AG09319 (cell line): ENCODE measurements at regions not wholly inside any gene's neighbourhood (a gene's known extent, or its start where the extent isn't known, plus 50 kb on each side); places are given as distances from the start of the nearest gene placed in this dataset.

Experiments
- DNase-seq: peaks from one replicate; pipeline ENCODE4 v3.0.0-alpha.2; 2010; ENCODE audit warnings: low read depth; ENCODE audit errors: extremely low read depth
- TF ChIP-seq, protein P1 (sequence below): IDR thresholded peaks from 2 replicates; pipeline ENCODE4 v1.5.1; 2011; ENCODE audit warnings: low read depth, mild to moderate bottlenecking, inconsistent platforms, low read length, moderate library complexity

DNA sequence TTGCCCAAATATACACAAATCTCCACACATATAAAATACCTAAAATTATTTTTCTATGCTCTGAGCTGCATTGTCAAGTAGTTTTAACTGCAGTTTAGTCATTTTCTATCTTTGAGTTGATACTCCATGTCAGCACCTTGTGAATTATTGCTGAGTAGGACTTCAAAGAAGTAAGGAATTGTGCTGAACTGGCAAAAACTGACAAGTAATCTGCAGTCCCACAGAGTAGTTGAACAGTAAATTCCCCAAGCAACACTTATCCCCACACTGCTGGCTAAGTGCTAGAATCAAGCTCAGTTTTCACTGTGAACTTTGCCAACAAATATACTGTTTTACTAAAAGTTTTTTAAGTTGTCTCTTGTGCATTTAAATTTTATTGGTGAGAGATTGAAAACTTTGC, 141.8 kb upstream of the ST6GAL2 start:
- TF ChIP-seq, protein P1, sequence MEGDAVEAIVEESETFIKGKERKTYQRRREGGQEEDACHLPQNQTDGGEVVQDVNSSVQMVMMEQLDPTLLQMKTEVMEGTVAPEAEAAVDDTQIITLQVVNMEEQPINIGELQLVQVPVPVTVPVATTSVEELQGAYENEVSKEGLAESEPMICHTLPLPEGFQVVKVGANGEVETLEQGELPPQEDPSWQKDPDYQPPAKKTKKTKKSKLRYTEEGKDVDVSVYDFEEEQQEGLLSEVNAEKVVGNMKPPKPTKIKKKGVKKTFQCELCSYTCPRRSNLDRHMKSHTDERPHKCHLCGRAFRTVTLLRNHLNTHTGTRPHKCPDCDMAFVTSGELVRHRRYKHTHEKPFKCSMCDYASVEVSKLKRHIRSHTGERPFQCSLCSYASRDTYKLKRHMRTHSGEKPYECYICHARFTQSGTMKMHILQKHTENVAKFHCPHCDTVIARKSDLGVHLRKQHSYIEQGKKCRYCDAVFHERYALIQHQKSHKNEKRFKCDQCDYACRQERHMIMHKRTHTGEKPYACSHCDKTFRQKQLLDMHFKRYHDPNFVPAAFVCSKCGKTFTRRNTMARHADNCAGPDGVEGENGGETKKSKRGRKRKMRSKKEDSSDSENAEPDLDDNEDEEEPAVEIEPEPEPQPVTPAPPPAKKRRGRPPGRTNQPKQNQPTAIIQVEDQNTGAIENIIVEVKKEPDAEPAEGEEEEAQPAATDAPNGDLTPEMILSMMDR: no peak
- DNase-seq: no peak

DNA sequence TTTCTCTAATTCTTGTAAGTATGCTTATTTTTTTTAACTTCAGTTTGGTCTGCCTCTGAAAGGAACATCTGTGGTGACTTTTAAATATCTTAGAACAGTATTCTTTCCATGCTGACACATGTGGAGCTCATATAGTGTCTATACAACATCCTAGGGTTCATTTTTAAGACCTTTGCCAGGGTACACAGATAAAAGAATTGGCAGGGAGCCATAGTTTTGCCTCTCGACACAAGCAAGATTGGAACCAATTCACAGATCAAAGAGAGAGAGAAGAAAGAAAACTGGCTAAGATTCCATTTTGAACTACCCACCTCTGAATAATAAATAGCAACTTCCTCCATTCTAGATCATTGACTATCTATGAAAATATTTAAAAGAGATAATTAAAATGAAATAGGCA, 142.7 kb upstream of the ST6GAL2 start:
- TF ChIP-seq, protein P1: no peak
- no peak for DNase-seq

DNA sequence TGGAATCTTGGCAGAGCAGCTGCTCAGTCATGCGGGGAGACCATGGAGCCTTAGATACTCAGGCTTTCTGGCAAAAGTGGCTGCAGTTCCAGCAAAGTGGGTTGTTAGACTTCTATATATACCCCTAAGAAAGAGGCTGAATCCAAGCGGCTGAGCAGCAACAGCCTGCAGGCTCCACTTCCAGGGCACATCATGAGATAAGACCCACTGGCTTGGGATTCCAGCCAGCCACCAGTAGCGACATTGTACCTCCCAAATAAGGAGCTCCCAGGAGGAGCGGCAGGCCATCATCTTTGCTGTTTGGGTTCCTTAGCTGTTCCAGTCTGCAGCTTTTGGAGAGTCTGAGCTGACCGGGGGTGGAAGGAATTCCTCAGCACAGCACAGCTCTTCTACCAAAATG, 150.3 kb upstream of the ST6GAL2 start:
- DNase-seq: no peak
- TF ChIP-seq, protein P1: no peak

DNA sequence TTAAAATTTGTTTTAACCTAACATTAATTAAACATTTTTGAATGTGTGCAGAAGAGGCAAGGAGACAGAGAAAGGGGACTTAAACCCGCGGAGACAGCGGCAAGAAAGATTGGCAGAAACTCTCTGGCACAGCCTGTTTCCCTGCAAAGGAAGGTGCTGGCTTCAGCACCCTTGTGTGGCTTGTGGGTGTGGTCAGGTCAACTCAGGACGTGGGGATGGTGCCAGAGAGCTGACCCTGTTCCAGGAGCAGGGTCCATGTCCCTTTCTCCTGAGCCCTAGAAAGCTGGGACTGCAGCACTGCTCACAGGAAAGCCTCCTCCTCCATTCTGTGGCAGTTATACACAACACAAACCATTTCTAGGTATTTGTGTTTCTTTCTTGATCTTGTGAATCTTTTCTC, 176.2 kb upstream of the ST6GAL2 start:
- TF ChIP-seq, protein P1: no peak
- DNase-seq: no peak

DNA sequence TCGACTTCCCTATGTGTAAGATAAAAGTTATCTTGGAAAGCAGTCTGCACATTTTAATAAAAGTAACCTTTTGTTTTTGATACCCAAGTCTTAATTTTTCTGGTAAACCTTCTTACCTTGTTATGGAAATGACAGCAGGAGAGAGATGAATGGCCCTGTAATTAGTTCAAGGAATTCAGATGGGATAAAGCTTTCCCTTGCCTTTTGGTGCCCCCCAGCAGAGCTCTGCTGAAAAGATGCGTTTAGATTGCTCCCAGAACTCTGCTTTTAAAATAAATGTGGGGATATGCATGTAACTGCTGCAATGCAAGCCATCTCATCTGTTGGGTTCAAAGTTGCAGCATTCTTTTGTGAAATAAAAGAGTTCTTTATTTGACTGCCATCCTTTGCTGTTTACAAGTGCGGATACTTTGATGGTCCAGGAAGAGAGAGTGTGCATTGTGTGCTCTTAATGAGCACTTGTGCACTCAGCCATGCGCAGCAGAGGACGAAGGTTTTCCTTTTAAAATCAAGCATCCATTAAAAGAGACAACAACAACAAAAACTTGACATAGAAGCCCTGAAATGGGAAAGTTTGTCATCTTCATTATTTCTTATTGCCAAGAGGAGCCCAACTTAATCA, 176.7 kb upstream of the ST6GAL2 start:
- TF ChIP-seq, protein P1: no peak
- no peak for DNase-seq

DNA sequence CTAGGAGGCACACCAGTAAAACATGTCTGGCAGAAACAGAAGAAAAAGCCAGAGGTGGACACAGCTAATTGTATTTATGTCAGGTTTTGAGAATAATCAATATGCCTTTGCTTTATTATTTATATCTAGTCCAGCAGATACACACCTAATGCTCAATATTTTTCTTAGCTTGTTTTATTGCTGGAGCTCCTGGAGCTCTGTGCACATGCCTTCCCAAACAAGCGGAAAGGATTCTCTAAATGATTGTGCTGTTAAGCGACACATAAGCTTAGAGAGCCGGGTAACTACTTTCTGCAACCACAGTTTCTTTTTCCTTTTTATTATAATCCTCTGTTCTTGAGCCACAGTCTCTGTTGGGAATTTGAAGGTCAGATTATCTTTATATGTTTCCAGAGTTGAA, 177.3 kb upstream of the ST6GAL2 start:
- TF ChIP-seq, protein P1: no peak

DNA sequence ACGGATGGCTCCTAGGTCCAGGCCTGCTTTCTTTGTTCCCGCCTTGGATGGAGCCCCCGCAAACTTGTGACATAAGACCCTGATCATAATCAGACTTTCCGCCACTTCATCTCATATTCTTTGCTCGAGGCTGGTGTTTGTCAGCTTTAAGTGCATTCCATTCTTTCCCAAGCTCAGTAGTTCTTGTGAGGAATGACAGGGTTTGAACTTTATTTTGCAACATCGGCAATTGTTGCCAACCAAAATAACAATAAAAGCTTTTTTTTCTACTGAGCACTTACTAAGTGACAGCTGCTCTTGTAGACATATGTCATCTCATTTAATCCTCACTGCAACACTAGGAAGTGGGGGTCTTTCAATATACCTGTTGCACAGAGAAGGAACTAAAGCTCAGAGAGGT, 178.8 kb upstream of the ST6GAL2 start:
- no peak for DNase-seq
- TF ChIP-seq, protein P1: no peak

More for the DNA sequence above, 177.3 kb upstream of the ST6GAL2 start:
- no peak for DNase-seq
